Activated CD8-positive, alpha-beta memory T cell treated with anti-CD3 and anti-CD28 coated beads, Interleukin-2, amount 50 U/mL, for 4 hours (primary cell): ENCODE measurements at regions not wholly inside any gene's neighbourhood (a gene's known extent, or its start where the extent isn't known, plus 50 kb on each side); places are given as distances from the start of the nearest gene placed in this dataset.
A peak's percentile ranks its signal among the peaks of the same experiment; 100 is the strongest.

Experiments used
- DNase-seq: peaks from one replicate; pipeline ENCODE4 v3.0.0-alpha.2; 2020

DNA sequence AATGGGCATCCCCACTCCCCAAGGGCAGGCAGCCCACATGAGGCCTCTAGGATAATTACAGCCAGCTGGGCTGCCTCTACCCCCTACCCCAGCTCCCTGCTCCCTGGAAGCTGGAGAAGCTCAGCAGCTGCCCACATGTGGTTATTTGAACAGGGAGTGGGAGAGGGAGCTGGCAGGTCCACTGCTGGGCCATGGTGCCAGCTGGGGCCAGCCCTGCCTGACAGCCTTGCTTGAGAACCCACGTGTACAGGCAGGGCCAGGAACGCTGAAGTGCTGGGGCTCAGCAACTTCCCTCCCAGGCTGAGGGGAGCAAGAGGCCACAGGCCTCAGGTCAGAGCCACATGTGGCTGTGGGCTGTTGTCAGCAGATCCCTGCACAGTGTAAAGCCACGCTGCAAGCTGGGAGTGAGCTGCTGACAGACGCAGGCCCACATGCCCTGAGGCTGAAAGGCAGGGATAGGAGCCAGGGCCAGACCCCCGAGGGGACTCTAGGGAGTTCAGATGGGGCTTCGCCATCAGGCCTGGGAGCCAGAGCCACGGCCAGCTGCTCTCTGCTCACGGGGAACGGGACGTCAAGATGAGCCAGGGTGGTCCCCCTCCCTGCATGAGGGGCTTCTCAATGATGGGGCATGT is 129.0 kb downstream of the SYF2 start:
- DNase-seq: no peak

DNA sequence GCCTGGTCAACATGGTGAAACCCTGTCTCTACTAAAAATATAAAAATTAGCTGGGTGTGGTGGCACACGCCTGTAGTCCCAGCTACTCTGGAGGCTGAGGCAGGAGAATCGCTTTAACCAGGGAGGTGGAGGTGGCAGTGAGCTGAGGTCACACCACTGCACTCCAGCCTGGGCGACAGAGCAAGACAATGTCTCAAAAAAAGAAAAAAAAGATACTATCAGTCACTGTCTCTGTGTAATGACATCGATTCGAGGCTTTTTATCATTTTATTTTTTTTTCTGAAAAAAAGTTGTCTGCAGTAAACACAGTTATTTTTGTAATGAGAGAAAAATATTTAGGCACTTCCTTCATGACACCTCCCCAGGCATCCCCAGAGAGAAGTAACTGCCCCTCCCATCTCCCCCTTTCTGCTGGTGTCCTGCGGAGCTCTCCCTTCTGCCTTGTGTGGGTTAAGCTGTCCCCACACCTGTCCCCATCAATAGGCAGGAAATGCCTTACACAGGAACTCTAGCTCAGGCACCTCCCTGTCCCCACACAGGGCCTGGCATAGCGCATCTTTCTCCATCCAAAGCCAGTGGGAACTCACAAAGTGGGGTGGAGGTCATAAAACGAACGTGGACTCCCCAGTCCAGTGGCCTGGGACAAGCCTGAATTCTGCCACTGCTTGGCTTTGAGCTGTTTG is 132.0 kb downstream of the SYF2 start:
- DNase-seq: no peak

DNA sequence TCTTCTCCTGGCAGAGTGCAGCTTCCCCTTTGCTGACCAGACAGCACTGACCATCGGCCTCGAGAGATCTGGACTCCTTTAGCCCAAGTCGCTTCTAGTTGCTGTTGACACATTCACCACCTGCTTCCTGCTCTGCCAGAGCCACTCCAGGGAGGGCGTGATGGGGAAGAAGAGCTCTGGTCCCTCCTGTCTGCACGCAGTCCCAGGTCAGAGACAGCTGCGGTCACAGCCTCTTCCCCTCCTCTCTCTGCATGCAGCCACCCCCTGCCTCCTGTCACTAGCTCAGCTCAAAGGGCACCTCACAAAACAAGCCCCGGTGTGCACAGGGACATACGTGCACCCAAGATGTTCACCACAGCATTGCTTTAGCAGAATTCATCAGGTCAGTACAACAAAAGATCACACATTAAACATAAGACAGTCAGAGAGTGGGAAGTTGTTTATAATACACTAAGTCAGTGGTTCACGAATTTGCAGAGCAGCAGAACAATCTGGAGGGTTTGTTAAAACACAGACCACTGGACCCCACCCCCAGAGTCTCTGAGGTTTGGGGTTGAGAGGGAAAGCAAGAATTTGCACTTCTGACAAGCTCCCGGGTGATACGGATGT is 132.9 kb downstream of the SYF2 start:
- DNase-seq: peak; percentile 40

DNA sequence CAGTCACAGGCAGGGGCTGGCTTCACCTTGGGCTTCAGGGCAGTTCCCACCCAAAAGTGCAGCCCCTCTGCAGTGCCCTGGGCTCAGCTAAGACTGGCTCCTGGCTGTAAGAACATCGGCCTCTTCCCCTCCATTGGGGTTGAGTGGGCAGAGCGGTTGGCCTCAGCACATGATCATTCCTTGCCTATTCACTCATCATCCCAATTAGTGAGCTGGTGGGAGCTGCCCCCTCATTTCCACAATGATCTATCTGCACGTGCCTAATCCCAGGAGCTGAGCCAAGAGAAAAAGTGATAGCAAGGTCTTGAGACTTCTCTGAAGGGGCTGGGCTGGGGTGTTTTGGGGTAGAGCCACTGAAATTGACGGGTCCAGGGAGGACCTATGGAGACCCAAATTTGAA is 133.6 kb downstream of the SYF2 start:
- DNase-seq: no peak

DNA sequence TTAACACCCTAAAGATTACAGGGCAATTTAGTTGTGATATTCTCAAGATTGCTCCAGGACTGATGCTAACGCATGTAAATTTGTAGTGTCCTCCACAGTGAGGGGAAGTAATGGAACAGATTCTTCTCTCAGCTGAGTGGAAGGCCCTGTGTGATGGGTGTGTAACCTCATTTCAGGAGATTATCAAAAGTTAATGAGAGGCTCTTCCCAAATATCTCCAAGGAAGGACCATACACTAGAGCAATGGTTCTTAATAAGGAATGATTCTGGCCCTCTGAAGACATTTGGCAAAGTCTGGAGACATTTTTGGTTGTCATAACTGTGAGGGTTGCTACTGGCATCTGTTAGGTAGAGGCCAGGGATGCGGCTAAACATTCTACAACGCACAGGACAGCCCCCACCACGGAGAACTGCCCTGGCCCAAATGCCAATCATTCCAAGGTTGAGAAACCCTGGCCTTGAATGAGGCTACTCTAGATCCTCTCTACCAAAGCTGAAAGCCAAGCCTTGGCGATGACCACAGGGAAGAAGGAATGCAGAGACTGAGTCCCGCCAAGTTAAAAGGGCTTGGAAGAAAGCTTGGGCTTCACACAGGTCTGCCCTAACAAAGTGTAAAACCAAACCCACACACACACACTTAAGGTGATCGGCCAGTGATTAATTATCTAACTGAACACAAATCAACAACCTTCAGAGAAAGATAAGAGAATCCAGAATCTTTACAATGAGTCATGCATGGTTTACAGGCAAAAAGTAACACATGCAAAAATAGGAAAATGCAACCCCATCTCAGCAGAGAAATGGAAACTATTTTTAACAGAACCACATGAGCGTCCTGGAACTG is 135.8 kb downstream of the SYF2 start:
- DNase-seq: no peak

DNA sequence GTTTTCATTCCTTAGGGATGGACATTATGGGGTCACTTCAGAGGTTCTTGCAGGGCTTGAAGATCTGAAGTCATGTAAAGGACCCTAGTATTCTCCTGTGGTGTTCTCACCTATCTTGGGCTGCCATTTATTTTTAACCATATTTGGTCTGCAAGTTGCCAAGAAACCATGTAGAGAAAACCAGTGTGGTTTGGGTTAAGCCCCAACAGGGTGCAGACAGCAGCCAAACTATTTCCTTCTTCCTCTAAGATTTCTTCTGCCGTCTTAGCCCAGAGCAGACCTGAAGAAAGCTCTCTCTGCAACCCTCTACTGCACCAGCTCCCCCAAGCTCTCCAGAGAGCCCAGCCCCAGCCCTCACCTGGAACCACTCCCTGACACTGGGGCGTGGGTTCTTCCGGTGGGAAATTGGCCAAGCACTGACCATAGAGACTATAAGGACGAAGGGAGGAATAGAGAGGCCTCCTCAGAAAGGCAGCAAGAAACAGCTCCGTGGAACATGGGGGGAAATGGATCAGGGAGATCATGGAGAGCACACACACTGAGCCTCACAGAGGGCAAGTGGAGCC is 136.6 kb downstream of the SYF2 start:
- DNase-seq: no peak

DNA sequence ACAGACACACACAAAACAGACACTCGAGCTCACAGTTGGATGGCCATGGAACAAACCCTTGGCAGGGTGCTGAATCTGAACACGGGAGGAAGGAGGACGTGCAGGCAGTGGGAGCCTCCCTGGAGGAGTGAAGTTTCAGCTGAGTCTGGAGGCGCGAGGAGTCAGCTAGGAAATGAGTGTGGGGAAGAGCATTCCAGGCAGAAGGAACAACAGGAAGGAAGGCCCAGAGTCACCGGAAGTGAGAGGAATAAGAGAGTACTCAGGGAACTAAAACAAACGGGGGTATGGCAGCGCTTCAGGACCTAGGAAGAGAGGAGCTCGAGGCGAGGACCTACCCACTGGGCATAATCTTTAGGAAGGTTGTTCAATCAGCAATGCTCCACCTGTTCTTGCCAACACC is 137.3 kb downstream of the SYF2 start:
- no peak for DNase-seq

DNA sequence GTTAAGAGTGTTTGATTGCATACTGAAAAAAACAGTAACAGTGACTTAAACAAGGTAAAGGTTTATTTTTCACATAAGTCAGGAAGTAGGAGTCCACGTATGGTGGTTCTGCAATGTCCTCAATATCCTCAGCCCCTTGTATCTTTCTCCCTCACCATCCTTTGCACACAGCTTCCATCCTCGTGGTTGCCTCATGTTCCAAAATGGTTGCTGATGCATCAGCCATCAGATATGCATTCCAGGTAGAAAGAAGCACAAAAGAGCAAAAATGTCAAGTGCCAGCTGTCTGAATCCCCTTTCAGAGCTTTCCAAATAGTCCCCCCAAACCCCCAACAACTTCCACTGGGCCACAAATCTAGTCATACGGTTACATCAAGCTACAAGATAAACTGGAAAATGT is 138.1 kb downstream of the SYF2 start:
- no peak for DNase-seq

DNA sequence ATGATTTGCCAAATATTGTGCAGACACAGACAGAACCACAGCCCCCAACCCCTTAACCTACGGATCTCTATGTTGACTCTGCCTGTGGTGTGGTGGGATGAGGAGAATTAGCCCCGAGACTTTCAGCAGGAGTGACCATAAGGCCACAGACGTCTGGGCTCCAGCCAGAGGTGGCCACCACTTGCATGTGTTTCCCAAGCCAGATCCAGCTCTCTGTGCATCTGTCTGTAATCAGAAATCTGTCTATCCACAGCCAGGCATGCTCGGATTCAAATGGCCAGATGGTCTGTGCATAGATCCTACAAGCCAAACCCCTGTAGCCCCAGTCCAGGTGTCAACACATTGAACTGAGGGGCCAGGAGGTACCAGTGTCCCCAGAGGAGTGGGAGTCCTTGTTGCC is 140.6 kb downstream of the SYF2 start:
- no peak for DNase-seq

DNA sequence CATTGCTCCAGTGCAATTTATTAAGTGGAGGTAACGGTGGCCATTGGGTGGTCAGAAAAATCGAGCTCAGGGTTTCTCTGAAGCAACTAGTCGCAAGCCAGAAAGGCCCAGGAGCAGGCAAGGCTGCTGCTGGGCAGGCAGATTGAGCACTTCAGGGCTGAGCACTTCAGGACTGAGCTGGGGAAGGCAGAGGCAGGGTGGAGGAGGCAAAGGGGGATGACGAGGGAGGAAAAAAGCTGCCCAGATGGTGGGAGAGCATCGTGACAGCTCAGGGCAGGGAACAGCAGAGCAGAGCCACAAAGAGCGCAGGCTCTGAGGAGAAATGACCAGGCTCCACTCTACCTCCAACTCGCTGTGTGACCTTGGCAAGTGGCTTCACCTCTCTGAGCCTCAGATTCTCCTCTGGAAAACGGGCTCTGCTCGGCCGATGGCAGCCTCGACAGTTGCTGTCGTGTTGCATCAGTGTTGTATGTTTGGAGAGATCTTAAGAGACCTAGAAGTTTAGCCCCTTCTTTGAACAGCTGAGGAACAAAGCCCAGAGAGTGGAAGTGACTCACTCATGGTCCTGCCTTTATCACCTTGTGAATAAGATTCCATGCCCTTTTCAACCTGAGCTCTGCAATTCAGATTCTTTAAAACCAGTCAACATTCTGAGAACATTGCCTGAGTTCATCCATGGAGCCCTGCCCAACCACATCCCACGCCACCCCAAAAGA is 141.4 kb downstream of the SYF2 start:
- DNase-seq: no peak

DNA sequence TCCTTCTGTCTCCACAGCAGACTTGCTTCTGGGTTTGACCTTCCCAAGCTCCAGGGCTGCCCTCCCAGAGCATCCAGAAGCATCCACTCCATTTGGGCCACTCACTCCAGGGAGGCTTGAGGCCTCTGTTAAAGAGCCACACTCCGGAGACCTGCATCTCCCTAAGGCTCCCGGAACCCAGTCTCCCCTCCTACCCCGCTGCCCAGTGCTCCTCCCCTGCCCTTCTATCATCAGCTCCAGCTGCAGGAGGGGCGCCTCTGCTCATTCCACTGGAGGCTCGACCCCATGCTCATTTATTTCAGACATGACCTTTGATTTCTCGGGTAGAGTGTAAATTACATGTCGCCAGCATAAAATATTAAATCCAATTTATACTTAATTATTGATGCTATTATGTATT is 142.5 kb downstream of the SYF2 start:
- no peak for DNase-seq

DNA sequence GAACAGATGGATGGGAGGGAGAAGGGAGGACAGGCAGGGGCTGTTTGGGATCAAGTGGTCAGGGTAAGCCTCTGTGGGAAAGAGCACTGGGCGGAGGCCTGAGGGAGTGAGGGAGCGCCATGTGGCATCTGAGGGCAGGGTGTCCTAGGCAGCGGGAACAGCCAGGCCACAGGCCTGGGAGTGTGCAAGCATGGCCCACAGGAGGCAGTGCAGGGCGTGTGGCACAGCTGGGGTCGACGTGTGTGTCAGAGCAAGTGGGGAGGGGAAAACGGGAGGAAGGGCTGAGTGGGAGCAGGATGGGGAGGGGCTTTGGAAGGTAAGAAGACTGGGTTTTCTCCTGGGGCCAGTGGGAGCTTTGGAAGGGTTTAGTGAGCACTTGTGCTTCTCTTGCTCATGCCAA is 143.4 kb downstream of the SYF2 start:
- no peak for DNase-seq

DNA sequence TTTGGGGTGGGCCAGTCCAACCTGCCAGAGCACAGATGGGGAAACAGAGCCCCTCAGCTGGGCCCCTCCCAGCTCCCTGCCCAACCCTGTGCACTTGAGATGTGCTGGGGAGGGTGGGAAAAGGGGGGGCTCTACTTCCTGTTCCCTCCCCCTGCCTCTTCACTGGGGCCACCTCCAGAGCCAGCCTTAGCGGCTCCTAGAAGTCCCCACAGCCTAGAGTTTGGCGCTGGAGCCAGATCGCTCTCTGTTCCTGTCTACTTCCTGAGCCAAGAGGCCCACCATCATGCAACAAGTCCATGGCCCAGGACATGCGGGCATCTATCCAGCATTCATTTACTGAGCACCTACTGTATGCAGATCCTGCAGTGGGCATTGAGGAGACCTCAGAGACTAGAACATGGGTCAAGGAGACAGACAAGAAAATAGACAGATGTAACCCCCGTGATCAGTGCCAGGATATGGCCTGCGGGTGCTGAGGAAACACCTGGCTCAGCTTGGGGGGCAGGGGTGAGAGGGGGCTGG is 144.1 kb downstream of the SYF2 start:
- no peak for DNase-seq

DNA sequence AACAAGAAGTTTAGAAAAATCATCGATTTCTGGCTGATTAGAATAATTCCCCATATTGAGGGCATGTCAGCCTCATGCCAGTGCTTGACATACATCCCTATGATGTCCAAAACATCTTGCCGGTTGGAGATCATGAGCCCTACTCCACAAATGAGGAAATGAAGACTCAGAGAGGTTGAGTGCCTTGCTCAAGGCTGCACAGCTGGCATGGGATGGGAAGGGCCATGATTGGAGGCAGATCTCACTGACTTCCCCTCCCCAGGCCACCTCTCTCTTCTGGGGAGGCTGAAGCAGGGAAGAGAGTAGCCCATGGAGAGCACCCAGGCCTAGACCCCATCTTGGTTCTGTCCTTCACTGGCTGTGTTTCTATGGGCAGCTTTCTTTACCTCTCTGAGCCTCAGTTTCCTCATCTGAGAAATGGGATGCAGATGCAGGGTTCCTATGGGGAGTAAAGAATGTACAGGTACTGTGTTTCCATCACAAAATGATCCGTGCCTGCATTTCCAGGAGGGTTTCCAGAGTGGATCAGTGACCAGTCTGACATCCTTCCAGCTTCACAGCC is 145.7 kb downstream of the SYF2 start:
- DNase-seq: no peak

DNA sequence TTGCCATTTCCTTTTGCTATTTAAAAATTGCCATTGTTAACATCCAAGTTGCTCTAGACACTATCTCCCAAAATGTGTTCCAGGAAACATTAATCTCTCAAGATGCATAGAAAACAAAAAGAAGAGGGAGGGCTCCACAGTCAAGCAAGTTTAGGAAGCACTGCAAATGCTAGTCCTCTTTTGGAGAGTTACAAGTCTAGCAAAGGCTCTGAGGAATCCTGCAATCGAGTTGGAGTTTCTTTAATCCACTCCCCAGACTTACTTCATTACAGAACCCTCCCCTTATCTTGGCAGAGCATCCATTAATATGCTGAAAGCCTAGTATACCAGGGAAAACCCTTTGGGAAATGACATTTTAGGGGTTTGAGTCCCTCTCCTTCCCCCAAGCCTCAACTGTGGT is 147.9 kb downstream of the SYF2 start:
- DNase-seq: no peak

DNA sequence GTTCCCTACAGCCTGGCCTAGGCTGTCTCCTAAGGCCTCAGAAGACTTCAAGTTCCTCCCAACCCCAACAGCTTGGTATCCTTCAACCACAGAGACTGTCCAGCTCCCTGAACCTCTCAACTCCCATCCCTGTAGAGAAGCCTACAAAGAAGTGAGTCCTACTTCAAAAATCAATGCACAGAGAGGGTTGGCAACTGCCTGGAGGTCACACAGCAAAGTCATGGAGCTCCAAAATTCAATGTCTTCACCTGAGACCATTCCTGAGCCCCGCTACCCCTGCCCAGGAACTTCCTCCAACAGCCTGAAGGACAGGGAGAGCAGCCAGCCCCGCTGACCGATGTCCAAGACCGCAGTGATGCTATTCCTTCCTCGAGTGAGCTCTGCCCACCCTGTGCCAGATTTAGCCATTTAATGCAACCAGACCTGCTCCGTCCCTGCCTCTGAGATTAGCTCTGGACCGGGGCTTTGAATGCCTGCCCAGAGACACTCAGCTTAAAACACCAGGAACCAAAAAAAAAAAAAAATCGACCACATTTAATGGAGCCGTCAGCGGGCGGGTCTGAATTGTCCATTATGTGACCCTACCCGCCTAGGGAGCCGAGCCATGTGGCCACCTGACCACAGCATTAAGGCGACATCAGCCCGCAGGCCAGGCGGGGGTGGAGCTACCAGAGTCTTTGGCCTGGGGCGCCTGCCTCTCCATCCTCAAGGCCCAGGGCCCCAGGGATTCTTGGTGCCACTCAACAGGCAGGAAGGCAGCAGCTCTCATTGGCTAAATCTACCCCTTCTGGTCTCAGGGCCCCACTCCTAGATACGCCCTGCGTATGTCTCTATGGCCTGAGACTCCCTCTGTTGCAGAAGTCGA is 148.6 kb downstream of the SYF2 start:
- DNase-seq: no peak

DNA sequence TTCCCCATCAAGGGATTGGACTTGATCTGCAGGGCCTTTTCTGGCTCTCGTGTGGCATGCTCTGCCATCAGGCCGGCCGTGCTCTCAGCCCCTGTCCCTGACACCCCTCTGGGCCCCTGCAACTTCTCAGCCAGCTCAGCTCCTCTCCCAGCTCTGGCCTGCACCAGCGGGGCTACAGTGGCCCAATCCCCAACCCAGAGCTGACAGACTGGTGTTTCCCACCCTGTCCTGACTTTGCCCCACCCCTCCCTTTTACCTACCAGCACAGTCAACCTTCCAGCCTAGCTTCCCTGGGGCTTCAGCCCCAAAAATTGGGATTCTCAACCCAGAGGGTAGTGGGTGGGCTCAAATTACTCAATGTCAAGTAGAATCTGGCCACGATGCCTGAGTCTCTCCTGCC is 149.3 kb downstream of the SYF2 start:
- no peak for DNase-seq

DNA sequence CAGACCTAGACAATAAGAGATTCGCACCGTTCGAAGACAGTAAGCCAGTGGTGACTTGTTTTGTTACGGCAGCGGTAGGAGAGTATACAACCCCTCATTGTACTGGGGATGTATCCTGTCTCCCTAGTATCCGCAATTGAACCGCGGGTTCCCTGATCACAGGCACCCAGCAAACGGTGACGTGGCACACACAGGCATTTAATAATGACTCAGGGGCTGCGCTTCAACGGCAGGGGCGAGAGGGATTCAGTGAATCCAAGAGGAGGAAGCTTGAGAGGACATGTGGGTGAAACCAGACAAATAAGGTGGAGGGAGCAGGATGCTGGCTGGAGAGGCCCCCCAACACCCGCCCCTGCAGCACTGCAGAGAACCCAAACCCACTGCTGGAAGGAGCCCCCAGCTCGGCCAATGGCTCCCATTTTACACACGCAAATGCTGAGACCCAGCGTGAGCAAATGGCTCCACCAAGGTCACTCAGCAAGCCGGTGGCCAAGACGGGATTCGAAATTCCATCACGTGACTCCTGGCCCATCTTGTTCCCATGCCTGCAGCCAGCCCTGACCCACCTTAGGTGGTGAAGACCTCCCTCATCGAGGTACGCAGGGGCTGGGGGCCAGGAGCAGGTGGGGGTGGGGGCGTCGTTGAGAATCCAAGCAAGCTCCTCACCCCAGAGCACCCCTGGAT is 149.9 kb downstream of the SYF2 start:
- no peak for DNase-seq

DNA sequence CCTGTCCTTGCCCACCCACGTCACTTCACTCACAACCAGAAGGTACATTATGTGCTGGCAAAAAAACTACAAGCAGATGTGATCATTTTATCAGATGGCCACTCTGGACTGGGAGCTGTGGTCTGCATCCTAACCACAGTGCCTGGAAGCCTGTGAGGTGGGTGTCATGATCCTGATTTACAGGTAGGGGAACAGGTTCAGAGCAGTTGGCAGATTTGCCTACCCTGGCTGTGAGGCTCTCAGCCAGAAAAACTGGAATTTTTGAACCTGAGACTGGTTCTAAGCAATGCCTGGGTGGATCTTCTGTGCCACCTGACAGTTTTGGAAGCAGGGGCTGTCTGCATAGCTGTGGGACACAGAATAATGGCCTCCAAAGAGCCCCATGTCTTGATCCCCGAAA is 150.8 kb downstream of the SYF2 start:
- no peak for DNase-seq
